ENCODE measurements at regions not wholly inside any gene's neighbourhood (a gene's known extent, or its start where the extent isn't known, plus 50 kb on each side); places are given as distances from the start of the nearest gene placed in this dataset.

GRCh38 chr1:191590578-191590977, 567.7 kb upstream of the RGS18 start:
- no peak overlapping the region for H3K4me3 ChIP-seq (ENCODE audit: insufficient read depth, low read depth, low read length)
- no peak overlapping the region for H3K9ac ChIP-seq (ENCODE audit: low read length)
- no peaks in the 10 kb centered on the region for H4K20me1 ChIP-seq (ENCODE audit: insufficient read depth, low read length)
- Mint-ChIP-seq H3K9me3 (ENCODE audit: unreplicated experiment) (no peaks in the 10 kb centered on the region), H3K4me3 (ENCODE audit: unreplicated experiment) (no peak overlapping the region), H3K27me3 (ENCODE audit: low read depth, unreplicated experiment) (no peaks in the 10 kb centered on the region), H3K4me1 (ENCODE audit: low read depth, unreplicated experiment) (no peaks in the 10 kb centered on the region), H3K27ac (ENCODE audit: unreplicated experiment) (no peak overlapping the region), H3K36me3 (ENCODE audit: low read depth, unreplicated experiment) (no peaks in the 10 kb centered on the region)
- H3K27ac ChIP-seq (ENCODE audit: low read depth, low read length) = no peak overlapping the region
- no peak overlapping the region for H2AFZ ChIP-seq (ENCODE audit: low read depth, low read length)
- H3K4me1 ChIP-seq (ENCODE audit: insufficient read depth, low read length) = no peaks in the 10 kb centered on the region
- no peaks in the 10 kb centered on the region for H3K79me2 ChIP-seq (ENCODE audit: insufficient read depth, low read length)
- FAIRE-seq (no peak), DNase-seq (ENCODE audit: low read depth) (no peak)
- TF ChIP-seq CTCF (IDR thresholded peaks at IDR 0.05; ENCODE audit: insufficient read depth, low read depth, low read length) (no peak), EZH2 (IDR thresholded peaks at IDR 0.05; ENCODE audit: insufficient read depth, low read length) (no peak)
- H3K27me3 ChIP-seq (ENCODE audit: insufficient read depth, low read length) = no peaks in the 10 kb centered on the region
- H3K4me2 ChIP-seq (ENCODE audit: low read length) = no peak overlapping the region
- no peaks in the 10 kb centered on the region for H3K36me3 ChIP-seq (ENCODE audit: insufficient read depth, low read length)
- H3K9me3 ChIP-seq (ENCODE audit: insufficient read depth, low read depth, low read length) = no peaks in the 10 kb centered on the region

- FAIRE-seq = no peak
- no peaks in the 10 kb centered on the region for H3K4me1 ChIP-seq (ENCODE audit: insufficient read depth, low read length)
- no peak for DNase-seq (ENCODE audit: low read depth)
- H3K27ac ChIP-seq (ENCODE audit: low read depth, low read length) = no peak overlapping the region
- H3K9me3 Mint-ChIP-seq (ENCODE audit: unreplicated experiment) = no peaks in the 10 kb centered on the region
- H3K9me3 ChIP-seq (ENCODE audit: insufficient read depth, low read depth, low read length) = no peaks in the 10 kb centered on the region
- H3K27ac Mint-ChIP-seq (ENCODE audit: unreplicated experiment) = no peak overlapping the region
- no peaks in the 10 kb centered on the region for H3K36me3 ChIP-seq (ENCODE audit: insufficient read depth, low read length)
- H4K20me1 ChIP-seq (ENCODE audit: insufficient read depth, low read length) = no peaks in the 10 kb centered on the region
- H3K4me3 Mint-ChIP-seq (ENCODE audit: unreplicated experiment) = no peak overlapping the region
- no peaks in the 10 kb centered on the region for H3K27me3 ChIP-seq (ENCODE audit: insufficient read depth, low read length)
- H3K4me3 ChIP-seq (ENCODE audit: insufficient read depth, low read depth, low read length) = no peak overlapping the region
- H3K27me3 Mint-ChIP-seq (ENCODE audit: low read depth, unreplicated experiment) = no peaks in the 10 kb centered on the region
- H3K4me2 ChIP-seq (ENCODE audit: low read length) = no peak overlapping the region
- H3K4me1 Mint-ChIP-seq (ENCODE audit: low read depth, unreplicated experiment) = no peaks in the 10 kb centered on the region
- H3K79me2 ChIP-seq (ENCODE audit: insufficient read depth, low read length) = no peaks in the 10 kb centered on the region
- no peaks in the 10 kb centered on the region for H3K36me3 Mint-ChIP-seq (ENCODE audit: low read depth, unreplicated experiment)
- H2AFZ ChIP-seq (ENCODE audit: low read depth, low read length) = no peak overlapping the region
- H3K9ac ChIP-seq (ENCODE audit: low read length) = no peak overlapping the region
- TF ChIP-seq EZH2 (IDR thresholded peaks at IDR 0.05; ENCODE audit: insufficient read depth, low read length) (no peak), CTCF (IDR thresholded peaks at IDR 0.05; ENCODE audit: insufficient read depth, low read depth, low read length) (no peak)
Measured at GRCh38 chr1:191592039-191592438, 566.2 kb upstream of the RGS18 start.

- no peak overlapping the region for H3K9ac ChIP-seq (ENCODE audit: low read length)
Measured at GRCh38 chr1:191592907-191593306, 565.4 kb upstream of the RGS18 start.

More at GRCh38 chr1:191592907-191593306, 565.4 kb upstream of the RGS18 start:
- H3K79me2 ChIP-seq (ENCODE audit: insufficient read depth, low read length) = no peaks in the 10 kb centered on the region
- Mint-ChIP-seq H3K27ac (ENCODE audit: unreplicated experiment) (no peak overlapping the region), H3K4me3 (ENCODE audit: unreplicated experiment) (no peak overlapping the region), H3K4me1 (ENCODE audit: low read depth, unreplicated experiment) (no peaks in the 10 kb centered on the region), H3K9me3 (ENCODE audit: unreplicated experiment) (no peaks in the 10 kb centered on the region), H3K27me3 (ENCODE audit: low read depth, unreplicated experiment) (no peaks in the 10 kb centered on the region), H3K36me3 (ENCODE audit: low read depth, unreplicated experiment) (no peaks in the 10 kb centered on the region)
- H3K9me3 ChIP-seq (ENCODE audit: insufficient read depth, low read depth, low read length) = no peaks in the 10 kb centered on the region
- no peak for TF ChIP-seq CTCF (IDR thresholded peaks at IDR 0.05; ENCODE audit: insufficient read depth, low read depth, low read length)
- TF ChIP-seq EZH2 (IDR thresholded peaks at IDR 0.05; ENCODE audit: insufficient read depth, low read length) = no peak
- H3K27ac ChIP-seq (ENCODE audit: low read depth, low read length) = no peak overlapping the region
- H4K20me1 ChIP-seq (ENCODE audit: insufficient read depth, low read length) = no peaks in the 10 kb centered on the region
- no peaks in the 10 kb centered on the region for H3K27me3 ChIP-seq (ENCODE audit: insufficient read depth, low read length)
- FAIRE-seq (no peak), DNase-seq (ENCODE audit: low read depth) (no peak)
- no peak overlapping the region for H3K4me2 ChIP-seq (ENCODE audit: low read length)
- no peak overlapping the region for H3K4me3 ChIP-seq (ENCODE audit: insufficient read depth, low read depth, low read length)
- no peak overlapping the region for H2AFZ ChIP-seq (ENCODE audit: low read depth, low read length)
- no peaks in the 10 kb centered on the region for H3K4me1 ChIP-seq (ENCODE audit: insufficient read depth, low read length)
- H3K36me3 ChIP-seq (ENCODE audit: insufficient read depth, low read length) = no peaks in the 10 kb centered on the region
